ENCODE measurements at regions not wholly inside any gene's neighbourhood (a gene's known extent, or its start where the extent isn't known, plus 50 kb on each side); places are given as distances from the start of the nearest gene placed in this dataset.

GRCh38 chr5:148719605-148720004 lies 65.3 kb upstream of the HTR4 start:
- Histone ChIP-seq H3K4ac (ENCODE audit: low read depth, low read length) (no peak overlapping the region), H4K8ac (ENCODE audit: low read depth in 2 of 2, low read length in 2 of 2) (no peak overlapping the region), H3K18ac (ENCODE audit: low read depth, low read length) (no peak overlapping the region), H3K56ac (ENCODE audit: extremely low read depth, insufficient read depth, low read length) (no peak overlapping the region), H3K4me2 (ENCODE audit: low read depth, low read length) (no peak overlapping the region), H2AK5ac (ENCODE audit: low read depth, low read length) (no peak overlapping the region), H2BK15ac (ENCODE audit: low read depth, low read length) (no peak overlapping the region), H3K14ac (replicated peaks; ENCODE audit: low read depth, low read length) (no peak overlapping the region), H2BK20ac (ENCODE audit: low read depth, low read length) (no peak overlapping the region), H4K20me1 (ENCODE audit: insufficient read depth, low read length) (no peaks in the 10 kb centered on the region), H2BK5ac (ENCODE audit: low read depth, low read length, poor library complexity, severe bottlenecking) (no peak overlapping the region), H3K23ac (ENCODE audit: low read depth, low read length) (no peak overlapping the region), H3K4me1 (ENCODE audit: control insufficient read depth, insufficient read depth, low read length) (no peaks in the 10 kb centered on the region), H3K36me3 (ENCODE audit: control insufficient read depth, insufficient read depth, low read length) (no peaks in the 10 kb centered on the region), H3K27me3 (ENCODE audit: control insufficient read depth, insufficient read depth, low read length) (peaks cover 12% of the 10 kb centered on the region), H3K27ac (ENCODE audit: insufficient read depth, low read length) (no peak overlapping the region), H3K79me1 (ENCODE audit: low read depth in 1 of 2, low read length in 2 of 2) (no peaks in the 10 kb centered on the region), H4K5ac (ENCODE audit: low read depth, low read length) (no peak overlapping the region), H3K9me3 (ENCODE audit: control insufficient read depth, insufficient read depth, low read length) (no peaks in the 10 kb centered on the region), H3K4me3 (ENCODE audit: insufficient read depth, low read depth, low read length) (no peak overlapping the region), H2AFZ (replicated peaks; ENCODE audit: low read length, poor library complexity) (no peak overlapping the region), H2AK9ac (replicated peaks; ENCODE audit: low read depth, low read length, poor library complexity) (no peak overlapping the region), H4K91ac (ENCODE audit: insufficient read depth, low read depth, low read length) (no peak overlapping the region), H3K9ac (ENCODE audit: low read depth, low read length) (no peak overlapping the region), H2BK120ac (ENCODE audit: low read depth, low read length) (no peak overlapping the region), H3K9me1 (ENCODE audit: insufficient read depth, low read length) (no peaks in the 10 kb centered on the region)
- intact Hi-C loops (cut with micrococcal nuclease) (no loop called here), dilution Hi-C loops (cut with HindIII; ENCODE audit: low sequenced_read_pairs, unreplicated experiment) (no loop called here), in situ Hi-C loops (cut with MboI; ENCODE audit: low sequenced_read_pairs) (no loop called here)
- ATAC-seq (ENCODE audit: low read depth) (no peak), DNase-seq (no peak)
- POLR2A ChIA-PET (ENCODE audit: unreplicated experiment): no interaction called here
- no CpG with 5 or more reads among the region's 3 CpGs for WGBS, 2 experiments (ENCODE audit: extremely low coverage in 2 of 2, insufficient read length in 1 of 2)
- BruUV-seq (replicated peaks): no TSS peak
- no peak for TF ChIP-seq RFX5 (IDR thresholded peaks at IDR 0.05; ENCODE audit: low read depth, low read length)
- no peak for TF ChIP-seq MAZ (IDR thresholded peaks at IDR 0.05; ENCODE audit: borderline replicate concordance, low read depth, low read length)
- no peak for TF ChIP-seq RAD21 (IDR thresholded peaks at IDR 0.05; ENCODE audit: low read length)
- TF ChIP-seq BHLHE40 (IDR thresholded peaks at IDR 0.05; ENCODE audit: low read depth, low read length): no peak
- TF ChIP-seq CEBPB (IDR thresholded peaks at IDR 0.05; ENCODE audit: low read depth, low read length): no peak
- TF ChIP-seq SMC3 (IDR thresholded peaks at IDR 0.05; ENCODE audit: low read depth, low read length): no peak
- TF ChIP-seq, protein P1, sequence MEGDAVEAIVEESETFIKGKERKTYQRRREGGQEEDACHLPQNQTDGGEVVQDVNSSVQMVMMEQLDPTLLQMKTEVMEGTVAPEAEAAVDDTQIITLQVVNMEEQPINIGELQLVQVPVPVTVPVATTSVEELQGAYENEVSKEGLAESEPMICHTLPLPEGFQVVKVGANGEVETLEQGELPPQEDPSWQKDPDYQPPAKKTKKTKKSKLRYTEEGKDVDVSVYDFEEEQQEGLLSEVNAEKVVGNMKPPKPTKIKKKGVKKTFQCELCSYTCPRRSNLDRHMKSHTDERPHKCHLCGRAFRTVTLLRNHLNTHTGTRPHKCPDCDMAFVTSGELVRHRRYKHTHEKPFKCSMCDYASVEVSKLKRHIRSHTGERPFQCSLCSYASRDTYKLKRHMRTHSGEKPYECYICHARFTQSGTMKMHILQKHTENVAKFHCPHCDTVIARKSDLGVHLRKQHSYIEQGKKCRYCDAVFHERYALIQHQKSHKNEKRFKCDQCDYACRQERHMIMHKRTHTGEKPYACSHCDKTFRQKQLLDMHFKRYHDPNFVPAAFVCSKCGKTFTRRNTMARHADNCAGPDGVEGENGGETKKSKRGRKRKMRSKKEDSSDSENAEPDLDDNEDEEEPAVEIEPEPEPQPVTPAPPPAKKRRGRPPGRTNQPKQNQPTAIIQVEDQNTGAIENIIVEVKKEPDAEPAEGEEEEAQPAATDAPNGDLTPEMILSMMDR (conservative IDR thresholded peaks at IDR 0.05; ENCODE audit: low read depth, low read length): no peak
- no peak for TF ChIP-seq MXI1 (IDR thresholded peaks at IDR 0.05; ENCODE audit: borderline replicate concordance, low read depth, low read length)
- no peak for TF ChIP-seq RCOR1 (IDR thresholded peaks at IDR 0.05; ENCODE audit: insufficient replicate concordance, low read length)
- TF ChIP-seq MAFK (IDR thresholded peaks at IDR 0.05; ENCODE audit: low read depth, low read length): no peak
- no peak for TF ChIP-seq ELK1 (IDR thresholded peaks at IDR 0.05; ENCODE audit: borderline replicate concordance, low read depth, low read length)
- TF ChIP-seq CHD1 (IDR thresholded peaks at IDR 0.05; ENCODE audit: low read depth, low read length): no peak
- TF ChIP-seq POLR2A (IDR thresholded peaks at IDR 0.05; ENCODE audit: low read depth, low read length): no peak
- TF ChIP-seq FOS (IDR thresholded peaks at IDR 0.05; ENCODE audit: low read depth, low read length): no peak
- no peak for TF ChIP-seq USF2 (IDR thresholded peaks at IDR 0.05; ENCODE audit: low read depth, low read length)
- no peak for TF ChIP-seq NFE2L2 (IDR thresholded peaks at IDR 0.05; ENCODE audit: low read depth, low read length)
- CTCF ChIA-PET: interaction anchor here (2.8 kb wide), 1 partner anchor 11 kb away, joined by 8 read pairs; no protein-coding TSS in a partner anchor
